A549 (cell line): ENCODE measurements at regions not wholly inside any gene's neighbourhood (a gene's known extent, or its start where the extent isn't known, plus 50 kb on each side); places are given as distances from the start of the nearest gene placed in this dataset.

Experiments used
- ATAC-seq, 2 experiments: fragments of 200-7000 bp in 1 of 2; fragments of >200 bp in 1 of 2; cut with Nextera tagmentation in 1 of 2; cut with Tn5 transposase in 1 of 2; 3 replicates each; pipeline versions ENCODE4 v1.8.0 to v1.9.1; 2018 to 2020; ENCODE audit warnings: mild to moderate bottlenecking in 1 of 2, moderate library complexity in 1 of 2
- CTCF ChIA-PET: fragments of 300-600 bp; sonication (Branson Sonifier 250); formaldehyde crosslinking; extraction: SDS; loops from one replicate; lab custom pipeline; 2021; ENCODE audit warnings: antibody characterized with exemption, inconsistent platforms; lab: Yijun Ruan, JAX
- POLR2A ChIA-PET: fragments of 350-600 bp; formaldehyde crosslinking; extraction: SDS; loops from one replicate; lab custom pipeline; 2021; ENCODE audit warnings: antibody characterized with exemption, inconsistent platforms; lab: Yijun Ruan, JAX
- DNase-seq, 2 experiments: peaks; one replicate each; pipeline versions ENCODE4 v3.0.0 to v3.0.0-alpha.2; 2011 to 2016; ENCODE audit warnings: low read depth in 1 of 2, low spot score in 1 of 2
- FAIRE-seq: peaks from 2 replicates; lab custom pipeline; 2011; peaks lifted over from hg19 to GRCh38; lab: Jason Lieb, UNC
- H3K27ac ChIP-seq, 2 experiments: fragments of >200 bp; sonication (Bioruptor Twin); formaldehyde crosslinking; 3 replicates each; pipeline ENCODE4 v1.5.1; 2016 to 2017
- H3K4me1 ChIP-seq: fragments of >200 bp; sonication (Bioruptor Twin); formaldehyde crosslinking; 3 replicates; pipeline ENCODE4 v1.6.1; 2016
- H3K4me2 ChIP-seq: fragments of >200 bp; sonication (Bioruptor Twin); formaldehyde crosslinking; 3 replicates; pipeline ENCODE4 v1.6.1; 2016
- H3K4me3 ChIP-seq: fragments of >200 bp; sonication (Bioruptor Twin); formaldehyde crosslinking; 3 replicates; pipeline ENCODE4 v1.5.1; 2016
- H3K9me3 ChIP-seq: fragments of >200 bp; sonication (Bioruptor Twin); formaldehyde crosslinking; 3 replicates; pipeline ENCODE4 v1.6.1; 2016
- BCL3 ChIP-seq: fragments of >200 bp; sonication (Bioruptor Twin); formaldehyde crosslinking; IDR thresholded peaks from 3 replicates; pipeline ENCODE4 v1.6.1; 2016
- CBX8 ChIP-seq: fragments of 200-600 bp; sonication (generic); IDR thresholded peaks from 2 replicates; pipeline ENCODE4 v1.6.1; 2016
- CHD4 ChIP-seq: fragments of 200-600 bp; sonication (generic); IDR thresholded peaks from 2 replicates; pipeline ENCODE4 v1.6.1; 2016; ENCODE audit warnings: antibody characterized with exemption, mild to moderate bottlenecking, borderline replicate concordance
- E2F6 ChIP-seq: IDR thresholded peaks from 2 replicates; pipeline ENCODE4 v1.6.1; 2012; ENCODE audit warnings: low read depth, borderline replicate concordance
- EP300 ChIP-seq, 2 experiments: fragments of >200 bp; sonication (Bioruptor Twin); formaldehyde crosslinking; IDR thresholded peaks; 2 replicates in 1 of 2; 3 replicates in 1 of 2; pipeline ENCODE4 v1.6.1; 2016 to 2017
- FOSB ChIP-seq: fragments of 250-450 bp; sonication (Bioruptor Pico); IDR thresholded peaks from 2 replicates; pipeline ENCODE4 v1.5.0; 2020; ENCODE audit warnings: mild to moderate bottlenecking, moderate library complexity
- FOXS1 ChIP-seq: fragments of 250-450 bp; sonication (Bioruptor Pico); IDR thresholded peaks from 2 replicates; pipeline ENCODE4 v1.5.0; 2020; ENCODE audit warnings: mild to moderate bottlenecking, moderate library complexity
- HEYL ChIP-seq: fragments of 250-450 bp; sonication (Bioruptor Pico); IDR thresholded peaks from 2 replicates; pipeline ENCODE4 v1.8.0; 2021; ENCODE audit warnings: mild to moderate bottlenecking, moderate library complexity
- HMGXB4 ChIP-seq: fragments of 250-450 bp; sonication (Bioruptor Pico); IDR thresholded peaks from 2 replicates; pipeline ENCODE4 v1.5.0; 2021; ENCODE audit warnings: mild to moderate bottlenecking, moderate library complexity, borderline replicate concordance
- HOXA7 ChIP-seq: fragments of 250-450 bp; sonication (Bioruptor Pico); IDR thresholded peaks from 2 replicates; pipeline ENCODE4 v1.5.0; 2020; ENCODE audit warnings: mild to moderate bottlenecking, moderate library complexity
- JUNB ChIP-seq: fragments of >200 bp; sonication (Bioruptor Twin); formaldehyde crosslinking; IDR thresholded peaks from 2 replicates; pipeline ENCODE4 v1.6.1; 2016
- KDM1A ChIP-seq: fragments of 200-600 bp; sonication (generic); IDR thresholded peaks from 2 replicates; pipeline ENCODE4 v1.6.1; 2016; ENCODE audit warnings: low read depth, mild to moderate bottlenecking
- NFE2L2 ChIP-seq: fragments of 150-350 bp; conservative IDR thresholded peaks from 2 replicates; pipeline ENCODE4 v1.6.1; 2014; ENCODE audit warnings: low read length
- NR3C1 ChIP-seq: fragments of >200 bp; sonication (Bioruptor Twin); formaldehyde crosslinking; IDR thresholded peaks from 3 replicates; pipeline ENCODE4 v1.6.1; 2017
- RAD21 ChIP-seq, 2 experiments: fragments of >200 bp in 1 of 2; sonication (Bioruptor Twin) in 1 of 2; formaldehyde crosslinking in 1 of 2; IDR thresholded peaks in 1 of 2; conservative IDR thresholded peaks in 1 of 2; 2 replicates in 1 of 2; 3 replicates in 1 of 2; pipeline ENCODE4 v1.6.1; 2012 to 2018; ENCODE audit warnings: inconsistent platforms in 1 of 2
- RARB ChIP-seq: fragments of 250-450 bp; sonication (Bioruptor Pico); IDR thresholded peaks from 2 replicates; pipeline ENCODE4 v1.8.0; 2021; ENCODE audit warnings: mild to moderate bottlenecking, moderate library complexity
- RCOR1 ChIP-seq: fragments of 150-350 bp; IDR thresholded peaks from 2 replicates; pipeline ENCODE4 v1.6.1; 2014; ENCODE audit warnings: antibody characterized with exemption, low read length, low read depth
- RNF2 ChIP-seq: fragments of 200-600 bp; sonication (generic); IDR thresholded peaks from 2 replicates; pipeline ENCODE4 v1.6.1; 2016; ENCODE audit warnings: low read depth, mild to moderate bottlenecking, antibody characterized with exemption, moderate library complexity, borderline replicate concordance
- TFCP2L1 ChIP-seq: fragments of 250-450 bp; sonication (Bioruptor Pico); IDR thresholded peaks from 2 replicates; pipeline ENCODE4 v1.5.0; 2021; ENCODE audit warnings: mild to moderate bottlenecking
- WGBS: methylation state at CpG from one replicate; pipeline ENCODE4 v1.1.6; 2017; ENCODE audit errors: missing lambda C conversion rate; 5-methylcytosine and 5-hydroxymethylcytosine counted together
- TF ChIP-seq, protein P1 (sequence below): fragments of 450-650 bp; IDR thresholded peaks from 2 replicates; pipeline ENCODE4 v1.6.1; 2014; ENCODE audit warnings: antibody characterized with exemption

- POLR2A ChIA-PET, result no interaction called here
- CTCF ChIA-PET, result interaction anchor here (1.2 kb wide), 1 partner anchor 304 kb away, joined by 3 read pairs; no protein-coding TSS in a partner anchor
- H3K27ac ChIP-seq, result no peak overlapping the region
- H3K4me2 ChIP-seq, result no peak overlapping the region
- ATAC-seq, result no peak
- no peak for TF ChIP-seq EP300 (IDR thresholded peaks at IDR 0.05)
- TF ChIP-seq, protein P1, sequence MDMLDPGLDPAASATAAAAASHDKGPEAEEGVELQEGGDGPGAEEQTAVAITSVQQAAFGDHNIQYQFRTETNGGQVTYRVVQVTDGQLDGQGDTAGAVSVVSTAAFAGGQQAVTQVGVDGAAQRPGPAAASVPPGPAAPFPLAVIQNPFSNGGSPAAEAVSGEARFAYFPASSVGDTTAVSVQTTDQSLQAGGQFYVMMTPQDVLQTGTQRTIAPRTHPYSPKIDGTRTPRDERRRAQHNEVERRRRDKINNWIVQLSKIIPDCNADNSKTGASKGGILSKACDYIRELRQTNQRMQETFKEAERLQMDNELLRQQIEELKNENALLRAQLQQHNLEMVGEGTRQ, result peak; percentile 58; the same call in 1 of the 2 replicates
- TF ChIP-seq, all 56 proteins: peak for 1
- no peak overlapping the region for H3K4me3 ChIP-seq
- FAIRE-seq, result no peak
- DNase-seq, result peak in 1 of 2 experiments; percentile 23
- H3K4me1 ChIP-seq, result no peaks in the 10 kb centered on the region
- H3K9me3 ChIP-seq, result 0 out of 3 replicates have a peak, but pooled peaks cover 3% of the 10 kb centered on the region
- 76% methylated on average over 5 of the region's 5 CpGs for WGBS
These were observed 82.0 kb upstream of the TRIO start for GRCh38 chr5:14061106-14061505.

- ATAC-seq, result no peak
- Histone ChIP-seq H3K4me3 (no peak overlapping the region), H3K9me3 (0 out of 3 replicates have a peak, but pooled peaks cover 3% of the 10 kb centered on the region), H3K4me1 (no peaks in the 10 kb centered on the region), H3K27ac (no peak overlapping the region), H3K4me2 (no peak overlapping the region)
- FAIRE-seq, result no peak
- no peak for DNase-seq
- WGBS, result 82% methylated on average over 3 of the region's 3 CpGs
- TF ChIP-seq FOSB (CRISPR knock-in tag) (no peak), NFE2L2 (no peak), TFCP2L1 (CRISPR knock-in tag) (no peak), FOXS1 (CRISPR knock-in tag) (no peak), CHD4 (no peak), E2F6 (no peak), RARB (CRISPR knock-in tag) (no peak), KDM1A (no peak), HOXA7 (CRISPR knock-in tag) (no peak), RNF2 (no peak), HMGXB4 (no peak), BCL3 (no peak), CBX8 (no peak), HEYL (no peak), RAD21 (conservative IDR thresholded peaks at IDR 0.05 in 1 of 2, IDR thresholded peaks at IDR 0.05 in 1 of 2) (no peak), RCOR1 (no peak), JUNB (no peak), NR3C1 (no peak)
- TF ChIP-seq, protein P1, result no peak
- ChIA-PET POLR2A (no interaction called here), CTCF (no interaction called here)
These were observed 82.9 kb upstream of the TRIO start for GRCh38 chr5:14060218-14060617.
